HG03354 (cell line): ENCODE measurements at regions not wholly inside any gene's neighbourhood (a gene's known extent, or its start where the extent isn't known, plus 50 kb on each side); places are given as distances from the start of the nearest gene placed in this dataset.
"Not testable (repeated sequence)": the region's sequence is repeated elsewhere in the genome, so short reads cannot be mapped to it uniquely, and the experiment has no call there.

ENCODE experiments used
- ATAC-seq: cut with Tn5 transposase; IDR thresholded peaks from one replicate; pipeline ENCODE4 v1.9.1; 2021; ENCODE audit warnings: mild to moderate bottlenecking; ENCODE audit not compliant: unreplicated experiment, poor library complexity, severe bottlenecking

GRCh38 chr21:27058673-27059605 lies 92.1 kb upstream of the ADAMTS5 start:
- ATAC-seq = no peak

DNA sequence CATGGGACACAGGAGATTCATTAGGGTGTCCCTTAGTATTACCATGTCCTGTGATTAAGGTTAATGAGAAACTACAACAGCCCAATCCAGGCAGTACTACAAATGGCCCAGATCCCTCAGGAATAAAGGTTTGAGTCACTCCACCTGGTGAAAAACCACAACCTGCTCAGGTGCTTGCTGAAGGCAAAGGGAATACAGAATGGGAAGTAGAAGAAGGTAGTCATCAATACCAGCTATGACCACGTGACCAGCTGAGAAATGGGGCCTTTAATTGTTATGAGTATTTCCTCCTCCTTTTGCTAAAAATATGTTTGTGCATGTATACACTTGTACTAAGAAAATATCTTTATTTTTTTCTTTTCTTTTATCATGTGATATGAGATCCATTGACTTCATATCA lies 91.1 kb upstream of the ADAMTS5 start:
- ATAC-seq = no peak

DNA sequence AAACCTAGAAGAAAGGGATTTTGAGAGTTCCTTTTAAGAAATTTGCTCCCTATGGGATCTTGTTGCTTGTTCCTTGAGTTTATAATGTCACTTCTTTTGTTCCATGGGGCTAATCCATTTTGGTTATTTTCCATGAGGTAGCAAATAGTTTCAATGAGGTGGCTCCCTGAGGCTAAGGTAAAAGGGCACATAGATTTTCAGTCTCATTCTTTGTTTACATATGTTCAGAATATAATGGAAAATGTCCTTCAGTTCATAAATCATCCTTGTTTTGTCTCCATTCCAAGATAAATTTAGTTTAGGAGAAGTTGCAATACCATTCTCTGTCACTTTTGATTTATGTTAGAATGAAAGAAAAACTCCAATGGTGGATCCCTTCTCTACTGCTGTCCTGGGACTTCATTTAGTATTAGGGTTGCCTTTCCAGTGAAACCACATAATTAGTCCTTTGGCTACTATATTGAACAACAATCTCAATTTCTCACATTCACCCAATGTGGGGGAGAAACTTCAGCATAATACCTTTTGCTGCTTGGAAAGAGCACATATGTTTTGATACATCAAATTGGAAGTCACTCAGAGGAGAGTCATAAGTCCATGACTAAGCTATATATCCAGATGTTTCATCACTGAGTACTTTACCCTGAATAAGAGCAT lies 80.9 kb upstream of the ADAMTS5 start:
- no peak for ATAC-seq

GRCh38 chr21:27047283-27047657 lies 80.4 kb upstream of the ADAMTS5 start:
- ATAC-seq = no peak

DNA sequence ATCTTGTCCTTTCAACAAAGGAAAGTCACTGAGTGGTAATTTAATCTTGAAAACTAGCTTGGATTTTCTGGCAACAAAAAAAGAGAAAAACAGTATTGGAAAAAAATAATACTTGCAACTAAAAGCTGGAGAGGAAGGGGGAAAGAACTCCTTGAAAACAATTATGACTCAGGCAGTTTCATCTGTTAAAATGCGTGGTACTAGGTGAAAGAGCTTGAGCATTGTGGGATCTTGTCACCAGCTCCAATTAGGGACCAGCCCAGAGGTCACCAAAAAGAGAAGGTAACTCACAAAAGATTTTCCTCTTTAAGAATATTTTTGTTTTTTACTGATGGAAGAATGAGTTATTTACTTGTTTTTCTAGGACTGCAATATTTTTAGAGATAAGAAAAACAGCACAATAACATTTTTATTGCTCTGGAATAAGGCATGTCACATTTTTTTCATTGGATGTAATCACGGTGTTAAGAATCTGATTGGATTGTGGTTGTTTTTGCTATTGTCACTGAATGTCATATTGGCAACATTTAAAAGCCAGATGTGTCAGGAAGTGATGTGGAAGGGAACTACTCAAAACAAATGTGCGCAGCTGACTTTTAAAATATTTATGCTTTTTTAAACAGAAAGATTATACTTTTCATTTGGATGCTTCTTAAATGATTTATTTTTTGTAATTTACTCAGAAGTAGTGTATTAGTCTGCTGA lies 78.5 kb upstream of the ADAMTS5 start:
- ATAC-seq = no peak

DNA sequence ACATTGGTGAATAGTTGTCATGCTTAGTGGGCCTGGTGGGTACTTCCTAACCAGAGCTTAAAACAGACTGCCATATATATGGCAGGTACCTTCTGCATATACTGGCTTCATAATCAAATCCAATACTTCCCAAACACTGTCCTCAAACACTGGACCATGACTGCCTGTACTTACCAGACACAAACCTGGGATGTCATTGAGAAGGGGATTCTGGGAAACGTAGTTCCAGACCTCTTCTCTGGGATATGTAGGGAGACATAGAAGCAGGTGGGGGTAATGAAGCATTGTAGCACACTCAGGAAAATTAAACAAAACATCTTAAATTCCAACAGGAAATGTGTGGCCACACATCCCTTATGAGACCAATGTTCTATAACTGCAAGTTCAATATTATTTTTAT lies 76.5 kb upstream of the ADAMTS5 start:
- ATAC-seq = no peak

GRCh38 chr21:27040738-27041469 lies 74.0 kb upstream of the ADAMTS5 start:
- ATAC-seq = no peak

- no peak for ATAC-seq
Observed at GRCh38 chr21:27036736-27037301, 69.9 kb upstream of the ADAMTS5 start.

GRCh38 chr21:27035791-27036190 lies 68.9 kb upstream of the ADAMTS5 start:
- no peak for ATAC-seq

GRCh38 chr21:27034796-27035195 lies 67.9 kb upstream of the ADAMTS5 start:
- no peak for ATAC-seq

- ATAC-seq = no peak
Observed at GRCh38 chr21:27033471-27033870, 66.6 kb upstream of the ADAMTS5 start.

GRCh38 chr21:27026501-27026900 lies 59.6 kb upstream of the ADAMTS5 start:
- no peak for ATAC-seq

- ATAC-seq = not testable (repeated sequence)
Observed at GRCh38 chr21:27025708-27026107, 58.8 kb upstream of the ADAMTS5 start.

DNA sequence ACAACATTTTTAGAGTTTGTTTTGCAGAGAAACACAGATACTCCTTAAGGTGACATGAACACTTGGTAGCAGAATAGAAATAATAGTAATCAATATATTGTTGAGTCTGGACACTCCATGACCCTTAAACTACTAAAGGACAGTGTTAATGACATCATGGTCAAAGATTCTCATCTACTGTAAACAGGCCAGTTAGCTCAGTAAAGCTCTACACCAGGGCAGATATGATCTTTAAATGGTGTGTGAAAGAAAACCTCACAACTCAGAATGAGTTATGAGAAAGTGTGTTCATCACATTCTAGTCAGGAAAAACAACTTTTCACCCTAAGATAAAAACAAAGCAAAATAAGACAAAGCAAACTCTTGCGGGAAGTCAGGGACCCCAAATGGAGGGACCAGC lies 58.1 kb upstream of the ADAMTS5 start:
- no peak for ATAC-seq

- ATAC-seq = no peak
Observed at GRCh38 chr21:27024301-27024700, 57.4 kb upstream of the ADAMTS5 start.

GRCh38 chr21:27023186-27023585 lies 56.3 kb upstream of the ADAMTS5 start:
- ATAC-seq = no peak

- no peak for ATAC-seq
Observed at GRCh38 chr21:27021801-27022200, 54.9 kb upstream of the ADAMTS5 start.

- ATAC-seq = no peak
Observed at GRCh38 chr21:27021046-27021445, 54.2 kb upstream of the ADAMTS5 start.

DNA sequence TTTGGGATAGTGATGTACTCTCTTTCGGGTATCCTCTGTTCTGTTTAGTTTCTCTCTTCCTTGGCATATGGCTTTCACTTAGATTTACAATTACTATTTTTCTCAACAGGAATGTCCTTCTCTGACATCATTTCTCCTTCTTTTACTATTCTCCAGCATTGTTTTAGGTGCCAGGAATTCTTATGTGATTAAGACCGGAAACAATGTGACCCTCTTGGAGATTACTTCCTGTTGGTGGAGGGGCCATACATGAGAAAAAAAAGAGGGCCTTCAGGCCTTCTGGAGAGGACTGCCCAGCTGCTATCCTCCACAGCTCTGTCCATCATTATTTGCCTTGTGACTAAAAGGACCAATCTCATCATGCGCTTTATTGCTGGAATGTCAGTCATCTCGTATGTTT lies 50.4 kb upstream of the ADAMTS5 start:
- ATAC-seq = no peak
